HCT116 (cell line): ENCODE measurements at regions not wholly inside any gene's neighbourhood (a gene's known extent, or its start where the extent isn't known, plus 50 kb on each side); places are given as distances from the start of the nearest gene placed in this dataset.

ENCODE experiments used
- ATAC-seq: fragments of 200-7000 bp; cut with Tn5 transposase; 2 replicates; pipeline ENCODE4 v1.9.1; 2020; ENCODE audit warnings: mild to moderate bottlenecking, moderate library complexity
- BruUV-seq: library from RNA; stranded (reverse); fragments of 400-500 nt; replicated peaks from 2 replicates; lab custom pipeline; 2021; lab: Mats Ljungman, UMichigan
- CTCF ChIA-PET: fragments of 300-600 bp; sonication (Branson Sonifier 250); formaldehyde crosslinking; loops from one replicate; lab custom pipeline; 2021; ENCODE audit warnings: antibody characterized with exemption; lab: Charles Lee
- POLR2A ChIA-PET: fragments of 300-600, 350-600 bp; sonication (Branson Sonifier 250); formaldehyde crosslinking; loops from one replicate; lab custom pipeline; 2021; ENCODE audit warnings: antibody characterized with exemption; lab: Charles Lee
- RAD21 ChIA-PET, 2 experiments: fragments of 300-600 bp; sonication (Branson Sonifier 250); formaldehyde crosslinking; loops; one replicate each; lab custom pipeline; 2023; ENCODE audit warnings: low total read pairs in 2 of 2; ENCODE audit not compliant: uncharacterized antibody in 2 of 2, unreplicated experiment in 2 of 2, low non-redundant PET in 1 of 2; lab: Charles Lee
- DNase-seq: peaks from one replicate; pipeline ENCODE4 v3.0.0-alpha.2; 2010; ENCODE audit warnings: low read depth, low spot score
- H2AFZ ChIP-seq: fragments of 200-600 bp; shearing (Covaris generic), sonication (generic); 2 replicates; pipeline ENCODE4 v1.6.1; 2017; ENCODE audit warnings: low read depth, mixed run types, mixed read lengths, antibody characterized with exemption, low read length; ENCODE audit not compliant: poor library complexity, severe bottlenecking
- H3K27ac ChIP-seq: 2 replicates; pipeline ENCODE4 v1.5.1; 2012; ENCODE audit warnings: low read depth, low read length
- H3K27me3 ChIP-seq: fragments of 200-600 bp; sonication (generic); 2 replicates; pipeline ENCODE4 v1.6.1; 2016; ENCODE audit warnings: mixed run types, low read length, mixed read lengths; ENCODE audit not compliant: insufficient read depth
- H3K36me3 ChIP-seq, 2 experiments: fragments of 200-500 bp in 1 of 2; fragments of 200-600 bp in 1 of 2; sonication (Bioruptor generic) in 1 of 2; sonication (generic) in 1 of 2; 2 replicates each; pipeline versions ENCODE4 v1.5.1 to v1.6.1; 2014 to 2016; ENCODE audit warnings: low read length in 2 of 2, inconsistent platforms in 1 of 2, mixed read lengths in 1 of 2, mixed run types in 1 of 2; ENCODE audit not compliant: insufficient read depth in 2 of 2, control insufficient read depth in 1 of 2
- H3K4me1 ChIP-seq, 2 experiments: fragments of 200-600 bp in 1 of 2; sonication (generic) in 1 of 2; 2 replicates each; pipeline versions ENCODE4 v1.5.1 to v1.6.1; 2012 to 2017; ENCODE audit warnings: low read length in 2 of 2, inconsistent platforms in 1 of 2, mild to moderate bottlenecking in 1 of 2, mixed read lengths in 1 of 2, mixed run types in 1 of 2, moderate library complexity in 1 of 2; ENCODE audit not compliant: insufficient read depth in 2 of 2, control insufficient read depth in 1 of 2
- H3K4me2 ChIP-seq: fragments of 200-600 bp; sonication (generic); 2 replicates; pipeline ENCODE4 v1.6.1; 2017; ENCODE audit warnings: mixed run types, low read length, mixed read lengths
- H3K4me3 ChIP-seq, 2 experiments: fragments of 200-600 bp in 1 of 2; sonication (generic) in 1 of 2; replicated peaks in 1 of 2; 2 replicates each; pipeline ENCODE4 v1.5.1; 2011 to 2016; ENCODE audit warnings: low read length in 2 of 2, control low read depth in 1 of 2, low read depth in 1 of 2, mild to moderate bottlenecking in 1 of 2, mixed read lengths in 1 of 2, mixed run types in 1 of 2
- H3K79me2 ChIP-seq: fragments of 200-600 bp; sonication (generic); 2 replicates; pipeline ENCODE4 v1.6.1; 2017; ENCODE audit warnings: mild to moderate bottlenecking, mixed run types, low read length, moderate library complexity, mixed read lengths; ENCODE audit not compliant: insufficient read depth
- H3K9ac ChIP-seq: fragments of 200-600 bp; sonication (generic); 2 replicates; pipeline ENCODE4 v1.6.1; 2016; ENCODE audit warnings: low read length, mixed read lengths
- H3K9me2 ChIP-seq: fragments of 200-600 bp; sonication (generic), shearing (Covaris generic); 2 replicates; pipeline ENCODE4 v1.6.1; 2017; ENCODE audit warnings: mixed run types, mild to moderate bottlenecking, moderate library complexity; ENCODE audit not compliant: insufficient read depth
- H3K9me3 ChIP-seq, 2 experiments: fragments of 200-500 bp in 1 of 2; fragments of 200-600 bp in 1 of 2; sonication (Bioruptor generic) in 1 of 2; sonication (generic) in 1 of 2; 2 replicates each; pipeline ENCODE4 v1.6.1; 2014 to 2017; ENCODE audit warnings: low read length in 2 of 2, mixed read lengths in 2 of 2, inconsistent platforms in 1 of 2, low read depth in 1 of 2, mild to moderate bottlenecking in 1 of 2, mixed run types in 1 of 2, moderate library complexity in 1 of 2; ENCODE audit not compliant: control insufficient read depth in 1 of 2, insufficient read depth in 1 of 2
- H4K20me1 ChIP-seq: fragments of 200-600 bp; sonication (generic), shearing (Covaris generic); 2 replicates; pipeline ENCODE4 v1.6.1; 2017; ENCODE audit warnings: mixed run types, mild to moderate bottlenecking, moderate library complexity; ENCODE audit not compliant: insufficient read depth
- CEBPB ChIP-seq: IDR thresholded peaks from 2 replicates; pipeline ENCODE4 v1.6.1; 2012; ENCODE audit warnings: low read depth
- EGR1 ChIP-seq: IDR thresholded peaks from 2 replicates; pipeline ENCODE4 v1.6.1; 2012; ENCODE audit warnings: low read depth
- ELF1 ChIP-seq: IDR thresholded peaks from 2 replicates; pipeline ENCODE4 v1.6.1; 2012; ENCODE audit warnings: low read depth, borderline replicate concordance
- EZH2 ChIP-seq: fragments of 200-600 bp; sonication (generic); IDR thresholded peaks from 2 replicates; pipeline ENCODE4 v1.6.1; 2017; ENCODE audit warnings: antibody characterized with exemption, mixed run types
- POLR2A ChIP-seq: IDR thresholded peaks from 2 replicates; pipeline ENCODE4 v1.7.0; 2011; ENCODE audit warnings: borderline replicate concordance; ENCODE audit not compliant: insufficient read depth, insufficient read length; ENCODE audit errors: extremely low read depth
- POLR2AphosphoS5 ChIP-seq: IDR thresholded peaks from 2 replicates; pipeline ENCODE4 v1.6.1; 2011; ENCODE audit warnings: mild to moderate bottlenecking, low read depth, low read length, moderate library complexity
- intact Hi-C: fragments of 100-400 bp; cut with micrococcal nuclease; formaldehyde crosslinking; loops from 2 replicates; pipeline ENCODE4 v1.10.0; 2022
- TF ChIP-seq, protein P1 (sequence below), 3 experiments: fragments of 200-600 bp in 1 of 3; sonication (generic) in 1 of 3; IDR thresholded peaks in 2 of 3; conservative IDR thresholded peaks in 1 of 3; 2 replicates each; pipeline ENCODE4 v1.5.1; 2012 to 2017; ENCODE audit warnings: low read depth in 2 of 3, low read length in 2 of 3, antibody characterized with exemption in 1 of 3, borderline replicate concordance in 1 of 3, control low read depth in 1 of 3, mild to moderate bottlenecking in 1 of 3, mixed read lengths in 1 of 3, mixed run types in 1 of 3, moderate library complexity in 1 of 3; ENCODE audit not compliant: insufficient read depth in 1 of 3
- TF ChIP-seq, protein P2 (sequence below): IDR thresholded peaks from 2 replicates; pipeline ENCODE4 v1.6.1; 2012; ENCODE audit warnings: low read depth

DNA sequence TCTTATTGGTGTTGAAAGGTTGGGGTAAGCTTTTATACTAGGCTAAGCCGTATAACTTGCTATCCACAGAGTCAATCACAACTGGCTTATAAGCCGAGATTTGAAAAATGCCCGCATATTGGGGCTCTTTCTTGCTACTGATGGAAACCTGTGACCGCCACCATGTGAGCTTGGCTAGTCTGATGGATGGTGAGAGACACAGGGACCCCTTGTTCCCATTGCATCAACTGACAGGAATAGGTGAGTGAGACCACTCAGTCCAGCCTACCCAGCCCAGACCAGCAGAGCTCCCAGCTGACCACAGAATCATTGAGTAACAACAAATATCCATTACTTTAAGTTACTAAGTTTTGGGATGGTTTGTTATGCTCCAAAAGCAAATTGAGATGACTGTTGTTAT lies 676.4 kb upstream of the HS6ST1 start:
- H3K4me1 ChIP-seq: no peaks in the 10 kb centered on the region
- no peak overlapping the region for H3K9ac ChIP-seq
- H3K27ac ChIP-seq: no peak overlapping the region
- H3K27me3 ChIP-seq: peaks cover 16% of the 10 kb centered on the region
- H2AFZ ChIP-seq: no peak overlapping the region
- no peak overlapping the region for H3K4me2 ChIP-seq
- H3K36me3 ChIP-seq: no peaks in the 10 kb centered on the region
- BruUV-seq: no TSS peak
- no peak for TF ChIP-seq EGR1
- TF ChIP-seq POLR2AphosphoS5: no peak
- TF ChIP-seq, protein P1, sequence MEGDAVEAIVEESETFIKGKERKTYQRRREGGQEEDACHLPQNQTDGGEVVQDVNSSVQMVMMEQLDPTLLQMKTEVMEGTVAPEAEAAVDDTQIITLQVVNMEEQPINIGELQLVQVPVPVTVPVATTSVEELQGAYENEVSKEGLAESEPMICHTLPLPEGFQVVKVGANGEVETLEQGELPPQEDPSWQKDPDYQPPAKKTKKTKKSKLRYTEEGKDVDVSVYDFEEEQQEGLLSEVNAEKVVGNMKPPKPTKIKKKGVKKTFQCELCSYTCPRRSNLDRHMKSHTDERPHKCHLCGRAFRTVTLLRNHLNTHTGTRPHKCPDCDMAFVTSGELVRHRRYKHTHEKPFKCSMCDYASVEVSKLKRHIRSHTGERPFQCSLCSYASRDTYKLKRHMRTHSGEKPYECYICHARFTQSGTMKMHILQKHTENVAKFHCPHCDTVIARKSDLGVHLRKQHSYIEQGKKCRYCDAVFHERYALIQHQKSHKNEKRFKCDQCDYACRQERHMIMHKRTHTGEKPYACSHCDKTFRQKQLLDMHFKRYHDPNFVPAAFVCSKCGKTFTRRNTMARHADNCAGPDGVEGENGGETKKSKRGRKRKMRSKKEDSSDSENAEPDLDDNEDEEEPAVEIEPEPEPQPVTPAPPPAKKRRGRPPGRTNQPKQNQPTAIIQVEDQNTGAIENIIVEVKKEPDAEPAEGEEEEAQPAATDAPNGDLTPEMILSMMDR (IDR thresholded peaks at IDR 0.05 in 2 of 3, conservative IDR thresholded peaks at IDR 0.05 in 1 of 3; ENCODE audit: borderline replicate concordance in 1 of 3, insufficient read depth in 1 of 3, low read depth in 2 of 3, low read length in 2 of 3): no peak
- TF ChIP-seq EZH2: no peak
- TF ChIP-seq POLR2A: no peak
- TF ChIP-seq ELF1: no peak
- TF ChIP-seq, protein P2, sequence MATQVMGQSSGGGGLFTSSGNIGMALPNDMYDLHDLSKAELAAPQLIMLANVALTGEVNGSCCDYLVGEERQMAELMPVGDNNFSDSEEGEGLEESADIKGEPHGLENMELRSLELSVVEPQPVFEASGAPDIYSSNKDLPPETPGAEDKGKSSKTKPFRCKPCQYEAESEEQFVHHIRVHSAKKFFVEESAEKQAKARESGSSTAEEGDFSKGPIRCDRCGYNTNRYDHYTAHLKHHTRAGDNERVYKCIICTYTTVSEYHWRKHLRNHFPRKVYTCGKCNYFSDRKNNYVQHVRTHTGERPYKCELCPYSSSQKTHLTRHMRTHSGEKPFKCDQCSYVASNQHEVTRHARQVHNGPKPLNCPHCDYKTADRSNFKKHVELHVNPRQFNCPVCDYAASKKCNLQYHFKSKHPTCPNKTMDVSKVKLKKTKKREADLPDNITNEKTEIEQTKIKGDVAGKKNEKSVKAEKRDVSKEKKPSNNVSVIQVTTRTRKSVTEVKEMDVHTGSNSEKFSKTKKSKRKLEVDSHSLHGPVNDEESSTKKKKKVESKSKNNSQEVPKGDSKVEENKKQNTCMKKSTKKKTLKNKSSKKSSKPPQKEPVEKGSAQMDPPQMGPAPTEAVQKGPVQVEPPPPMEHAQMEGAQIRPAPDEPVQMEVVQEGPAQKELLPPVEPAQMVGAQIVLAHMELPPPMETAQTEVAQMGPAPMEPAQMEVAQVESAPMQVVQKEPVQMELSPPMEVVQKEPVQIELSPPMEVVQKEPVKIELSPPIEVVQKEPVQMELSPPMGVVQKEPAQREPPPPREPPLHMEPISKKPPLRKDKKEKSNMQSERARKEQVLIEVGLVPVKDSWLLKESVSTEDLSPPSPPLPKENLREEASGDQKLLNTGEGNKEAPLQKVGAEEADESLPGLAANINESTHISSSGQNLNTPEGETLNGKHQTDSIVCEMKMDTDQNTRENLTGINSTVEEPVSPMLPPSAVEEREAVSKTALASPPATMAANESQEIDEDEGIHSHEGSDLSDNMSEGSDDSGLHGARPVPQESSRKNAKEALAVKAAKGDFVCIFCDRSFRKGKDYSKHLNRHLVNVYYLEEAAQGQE: no peak
- no peak for TF ChIP-seq CEBPB
- ATAC-seq (no peak), DNase-seq (no peak)
- ChIA-PET POLR2A (no interaction called here), CTCF (no interaction called here), RAD21 (no interaction called here)
- no peak overlapping the region for H3K4me3 ChIP-seq
- no peaks in the 10 kb centered on the region for H3K9me3 ChIP-seq
- no peaks in the 10 kb centered on the region for H3K9me2 ChIP-seq
- intact Hi-C loops: no loop called here
- no peaks in the 10 kb centered on the region for H4K20me1 ChIP-seq
- H3K79me2 ChIP-seq: no peaks in the 10 kb centered on the region
